SK-N-SH (cell line): ENCODE measurements at regions not wholly inside any gene's neighbourhood (a gene's known extent, or its start where the extent isn't known, plus 50 kb on each side); places are given as distances from the start of the nearest gene placed in this dataset.

Experiments
- CTCF ChIA-PET: fragments of 300-600, 350-600 bp; formaldehyde crosslinking; extraction: SDS; loops from one replicate; lab custom pipeline; 2021; lab: Yijun Ruan, JAX
- POLR2A ChIA-PET: fragments of 350-600 bp; sonication (Branson Sonifier 250); formaldehyde crosslinking; extraction: SDS; loops from one replicate; lab custom pipeline; 2020; ENCODE audit warnings: antibody characterized with exemption, inconsistent platforms; lab: Yijun Ruan, JAX
- DNase-seq: peaks from one replicate; pipeline ENCODE4 v3.0.0; 2012
- H2AFZ ChIP-seq: fragments of 200-600 bp; sonication (generic); 2 replicates; pipeline ENCODE4 v1.8.1; 2016; ENCODE audit warnings: antibody characterized with exemption, mild to moderate bottlenecking, low read depth
- H3F3A ChIP-seq: fragments of 200-600 bp; sonication (generic); replicated peaks from 2 replicates; pipeline ENCODE3; 2016; ENCODE audit warnings: antibody characterized with exemption, mild to moderate bottlenecking; ENCODE audit not compliant: insufficient read depth
- H3K27ac ChIP-seq, 2 experiments: fragments of 200-500 bp in 1 of 2; fragments of 200-600 bp in 1 of 2; sonication (Bioruptor generic) in 1 of 2; sonication (generic), shearing (Covaris generic) in 1 of 2; 2 replicates each; pipeline versions ENCODE4 v1.5.1 to v1.6.1; 2014 to 2016; ENCODE audit warnings: low read depth in 2 of 2, inconsistent platforms in 1 of 2, low read length in 1 of 2, mild to moderate bottlenecking in 1 of 2, mixed read lengths in 1 of 2
- H3K27me3 ChIP-seq: fragments of 200-600 bp; sonication (generic), shearing (Covaris generic); 2 replicates; pipeline ENCODE4 v1.6.1; 2016; ENCODE audit warnings: mixed run types; ENCODE audit not compliant: insufficient read depth
- H3K36me3 ChIP-seq, 2 experiments: fragments of 200-500 bp in 1 of 2; fragments of 200-600 bp in 1 of 2; sonication (Bioruptor generic) in 1 of 2; sonication (generic) in 1 of 2; replicated peaks in 1 of 2; 2 replicates each; pipeline versions ENCODE3 to v1.5.1; 2014 to 2016; ENCODE audit warnings: low read length in 1 of 2, mild to moderate bottlenecking in 1 of 2; ENCODE audit not compliant: insufficient read depth in 2 of 2, control insufficient read depth in 1 of 2
- H3K4me1 ChIP-seq, 2 experiments: fragments of 200-500 bp in 1 of 2; fragments of 200-600 bp in 1 of 2; sonication (Bioruptor generic) in 1 of 2; sonication (generic), shearing (Covaris generic) in 1 of 2; 2 replicates each; pipeline versions ENCODE4 v1.5.1 to v1.6.1; 2014 to 2016; ENCODE audit warnings: low read depth in 1 of 2, low read length in 1 of 2, mixed run types in 1 of 2; ENCODE audit not compliant: insufficient read depth in 2 of 2, control insufficient read depth in 1 of 2
- H3K4me2 ChIP-seq: fragments of 200-600 bp; sonication (generic), shearing (Covaris generic); 2 replicates; pipeline ENCODE4 v1.6.1; 2017; ENCODE audit warnings: mixed run types
- H3K4me3 ChIP-seq, 2 experiments: fragments of 200-500 bp in 1 of 2; fragments of 200-600 bp in 1 of 2; sonication (Bioruptor generic) in 1 of 2; sonication (generic), shearing (Covaris generic) in 1 of 2; 2 replicates each; pipeline versions ENCODE4 v1.5.1 to v1.8.1; 2014 to 2016; ENCODE audit warnings: low read depth in 2 of 2, inconsistent platforms in 1 of 2, low read length in 1 of 2, mild to moderate bottlenecking in 1 of 2, mixed read lengths in 1 of 2, moderate library complexity in 1 of 2
- H3K79me2 ChIP-seq: fragments of 200-600 bp; sonication (generic); 2 replicates; pipeline ENCODE4 v1.8.1; 2017; ENCODE audit warnings: mild to moderate bottlenecking; ENCODE audit not compliant: insufficient read depth
- H3K9ac ChIP-seq: fragments of 200-600 bp; sonication (generic); 2 replicates; pipeline ENCODE4 v1.6.1; 2017; ENCODE audit warnings: mixed run types
- H3K9me2 ChIP-seq: fragments of 200-600 bp; sonication (generic); 2 replicates; pipeline ENCODE4 v1.6.1; 2017; ENCODE audit warnings: mixed run types
- H3K9me3 ChIP-seq: fragments of 200-600 bp; sonication (generic); 2 replicates; pipeline ENCODE4 v1.6.1; 2017; ENCODE audit warnings: mixed run types, mild to moderate bottlenecking, moderate library complexity
- H4K20me1 ChIP-seq: fragments of 200-600 bp; sonication (generic); 2 replicates; pipeline ENCODE4 v1.6.1; 2017; ENCODE audit warnings: mild to moderate bottlenecking, mixed run types; ENCODE audit not compliant: insufficient read depth
- ELF1 ChIP-seq: IDR thresholded peaks from 2 replicates; pipeline ENCODE4 v1.4.0; 2012
- FOSL2 ChIP-seq: IDR thresholded peaks from 2 replicates; pipeline ENCODE4 v1.4.0; 2012; ENCODE audit warnings: low read depth, mild to moderate bottlenecking, moderate library complexity, borderline replicate concordance
- FOXM1 ChIP-seq: IDR thresholded peaks from 2 replicates; pipeline ENCODE4 v1.4.0; 2012; ENCODE audit warnings: low read depth, mild to moderate bottlenecking
- GABPA ChIP-seq: IDR thresholded peaks from 2 replicates; pipeline ENCODE4 v1.4.0; 2012; ENCODE audit warnings: low read depth, mild to moderate bottlenecking
- GATA2 ChIP-seq: sonication (generic); formaldehyde crosslinking; IDR thresholded peaks from 2 replicates; pipeline ENCODE4 v1.5.0; 2020; ENCODE audit warnings: mild to moderate bottlenecking, missing genetic modification reagents
- JUND ChIP-seq: IDR thresholded peaks from 2 replicates; pipeline ENCODE4 v1.4.0; 2012
- MXI1 ChIP-seq: IDR thresholded peaks from 2 replicates; pipeline ENCODE4 v1.6.1; 2012; ENCODE audit warnings: mild to moderate bottlenecking, low read depth, low read length, improper control_type of control experiment
- NFIC ChIP-seq: IDR thresholded peaks from 2 replicates; pipeline ENCODE4 v1.4.0; 2012; ENCODE audit warnings: borderline replicate concordance
- NRF1 ChIP-seq: IDR thresholded peaks from 2 replicates; pipeline ENCODE4 v1.6.1; 2012; ENCODE audit warnings: low read depth, mild to moderate bottlenecking, low read length
- POLR2AphosphoS5 ChIP-seq: IDR thresholded peaks from 2 replicates; pipeline ENCODE4 v1.6.1; 2012; ENCODE audit warnings: low read depth, low read length
- RAD21 ChIP-seq: IDR thresholded peaks from 2 replicates; pipeline ENCODE4 v1.6.1; 2012; ENCODE audit warnings: mild to moderate bottlenecking, low read length
- RCOR1 ChIP-seq: fragments of 150-350 bp; IDR thresholded peaks from 2 replicates; pipeline ENCODE4 v1.6.1; 2017; ENCODE audit warnings: antibody characterized with exemption, low read length
- TAF1 ChIP-seq: IDR thresholded peaks from 2 replicates; pipeline ENCODE4 v1.6.1; 2012; ENCODE audit warnings: low read depth, mild to moderate bottlenecking, low read length, moderate library complexity, borderline replicate concordance
- TCF12 ChIP-seq: IDR thresholded peaks from 2 replicates; pipeline ENCODE4 v1.4.0; 2012
- TEAD4 ChIP-seq: IDR thresholded peaks from 2 replicates; pipeline ENCODE4 v1.4.0; 2012; ENCODE audit warnings: mild to moderate bottlenecking, borderline replicate concordance; ENCODE audit not compliant: insufficient read depth
- YY1 ChIP-seq: IDR thresholded peaks from 2 replicates; pipeline ENCODE4 v1.4.0; 2012; ENCODE audit warnings: low read depth, mild to moderate bottlenecking
- WGBS: methylation state at CpG from one replicate; pipeline ENCODE4 v1.1.6; 2017; ENCODE audit warnings: low lambda C conversion rate; 5-methylcytosine and 5-hydroxymethylcytosine counted together
- TF ChIP-seq, protein P1 (sequence below): fragments of 150-350 bp; IDR thresholded peaks from 2 replicates; pipeline ENCODE4 v1.6.1; 2016; ENCODE audit warnings: mild to moderate bottlenecking, low read depth, low read length
- TF ChIP-seq, protein P2 (sequence below): fragments of 150-350 bp; IDR thresholded peaks from 2 replicates; pipeline ENCODE4 v1.6.1; 2017; ENCODE audit warnings: antibody characterized with exemption, low read length, low read depth, borderline replicate concordance
- TF ChIP-seq, protein P3 (sequence below): IDR thresholded peaks from 2 replicates; pipeline ENCODE4; 2012

DNA sequence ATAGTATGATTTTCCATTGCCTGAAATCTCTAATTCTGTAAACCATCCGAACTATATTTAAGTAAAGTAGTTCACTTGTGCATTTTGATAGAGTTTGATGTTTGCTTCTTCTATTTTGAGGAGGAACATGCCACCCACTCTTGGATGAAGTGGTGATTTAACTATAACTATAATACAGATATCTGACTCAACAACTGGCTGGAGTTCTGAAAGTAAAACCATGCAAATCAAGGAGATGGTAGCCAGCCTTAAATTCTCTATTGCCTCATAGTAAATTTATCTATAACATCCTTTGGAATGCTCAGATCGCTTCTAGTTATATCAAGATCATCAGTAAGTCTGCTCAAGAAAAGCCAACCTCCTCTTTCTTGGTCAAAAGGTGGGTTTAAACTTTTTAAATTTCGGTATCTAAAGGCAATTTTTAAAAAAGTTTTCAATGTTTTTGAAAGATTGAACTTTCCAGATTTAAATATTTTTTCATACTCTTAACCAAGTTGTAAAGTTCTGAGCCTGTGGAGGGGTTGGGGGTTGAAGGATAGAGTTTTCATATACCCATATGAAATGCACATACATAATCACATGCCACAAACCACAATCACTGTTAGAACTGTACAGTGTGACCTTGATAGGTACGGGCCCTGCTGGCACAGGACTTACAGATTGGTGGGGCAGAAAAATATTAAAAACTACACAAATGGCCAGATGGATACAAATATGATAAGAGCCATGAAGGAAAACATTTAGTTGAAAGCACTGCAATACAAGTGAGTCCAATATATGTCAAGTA, 90.5 kb upstream of the RFC3 start:
- WGBS, result 81% methylated on average over 4 of the region's 4 CpGs
- H3K9ac ChIP-seq, result no peak overlapping the region
- H2AFZ ChIP-seq, result no peak overlapping the region
- no peaks in the 10 kb centered on the region for H3K9me2 ChIP-seq
- no peaks in the 10 kb centered on the region for H3K27me3 ChIP-seq
- ChIA-PET POLR2A (no interaction called here), CTCF (no interaction called here)
- no peak overlapping the region for H3K4me3 ChIP-seq
- H3F3A ChIP-seq, result peaks cover 7% of the 10 kb centered on the region
- H3K4me1 ChIP-seq, result peaks cover 8 to 12% of the 10 kb centered on the region in 2 experiments; a peak in 3 of 4 replicates
- H3K36me3 ChIP-seq, result no peaks in the 10 kb centered on the region
- no peaks in the 10 kb centered on the region for H3K79me2 ChIP-seq
- H3K9me3 ChIP-seq, result no peaks in the 10 kb centered on the region
- DNase-seq, result no peak
- H3K27ac ChIP-seq, result no peak overlapping the region
- H4K20me1 ChIP-seq, result no peaks in the 10 kb centered on the region
- TF ChIP-seq, protein P1, sequence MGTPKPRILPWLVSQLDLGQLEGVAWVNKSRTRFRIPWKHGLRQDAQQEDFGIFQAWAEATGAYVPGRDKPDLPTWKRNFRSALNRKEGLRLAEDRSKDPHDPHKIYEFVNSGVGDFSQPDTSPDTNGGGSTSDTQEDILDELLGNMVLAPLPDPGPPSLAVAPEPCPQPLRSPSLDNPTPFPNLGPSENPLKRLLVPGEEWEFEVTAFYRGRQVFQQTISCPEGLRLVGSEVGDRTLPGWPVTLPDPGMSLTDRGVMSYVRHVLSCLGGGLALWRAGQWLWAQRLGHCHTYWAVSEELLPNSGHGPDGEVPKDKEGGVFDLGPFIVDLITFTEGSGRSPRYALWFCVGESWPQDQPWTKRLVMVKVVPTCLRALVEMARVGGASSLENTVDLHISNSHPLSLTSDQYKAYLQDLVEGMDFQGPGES, result no peak
- no peak for TF ChIP-seq NFIC
- no peak for TF ChIP-seq YY1
- TF ChIP-seq JUND, result no peak
- TF ChIP-seq RCOR1, result no peak
- TF ChIP-seq, protein P2, sequence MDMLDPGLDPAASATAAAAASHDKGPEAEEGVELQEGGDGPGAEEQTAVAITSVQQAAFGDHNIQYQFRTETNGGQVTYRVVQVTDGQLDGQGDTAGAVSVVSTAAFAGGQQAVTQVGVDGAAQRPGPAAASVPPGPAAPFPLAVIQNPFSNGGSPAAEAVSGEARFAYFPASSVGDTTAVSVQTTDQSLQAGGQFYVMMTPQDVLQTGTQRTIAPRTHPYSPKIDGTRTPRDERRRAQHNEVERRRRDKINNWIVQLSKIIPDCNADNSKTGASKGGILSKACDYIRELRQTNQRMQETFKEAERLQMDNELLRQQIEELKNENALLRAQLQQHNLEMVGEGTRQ, result no peak
- H3K4me2 ChIP-seq, result no peak overlapping the region

DNA sequence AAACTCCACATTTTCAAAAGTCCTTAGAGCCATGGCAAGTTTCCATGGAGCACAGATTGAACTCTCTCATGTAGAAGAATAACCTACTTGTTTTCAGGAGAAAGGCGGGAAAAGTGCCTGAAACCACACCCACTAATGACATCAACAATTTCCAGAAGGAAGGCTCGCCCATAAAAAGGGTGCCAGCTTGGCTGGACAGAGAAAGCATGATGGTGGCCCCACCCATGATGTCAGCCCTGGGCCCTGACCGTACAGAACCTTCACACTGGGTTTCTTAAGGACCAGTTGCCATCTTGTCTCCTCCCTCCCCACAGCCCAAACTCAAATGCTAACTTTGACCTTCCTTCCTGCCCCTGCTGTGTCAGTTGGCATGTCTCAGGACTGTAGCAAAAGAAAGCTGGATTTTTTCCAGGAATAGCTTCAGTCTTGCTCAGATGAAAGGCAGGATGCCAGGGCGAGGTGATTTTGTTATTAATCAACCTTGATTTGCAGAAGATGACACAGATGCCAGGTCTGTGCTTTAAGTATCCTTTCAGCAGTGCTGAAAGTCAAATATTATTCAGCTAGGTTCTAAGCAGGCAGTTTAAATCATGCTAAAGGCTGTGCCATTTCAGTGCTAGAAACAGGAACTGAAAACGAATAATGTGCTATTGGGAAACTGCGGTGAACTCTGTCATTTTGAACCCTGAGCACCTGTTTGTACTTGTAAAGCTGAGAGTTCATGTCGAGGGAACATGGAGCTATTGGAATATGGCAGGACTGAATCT, 89.5 kb upstream of the RFC3 start:
- Histone ChIP-seq H3K27me3 (no peaks in the 10 kb centered on the region), H3K4me2 (no peak overlapping the region), H3K9me3 (no peaks in the 10 kb centered on the region), H2AFZ (peak overlapping the region; percentile 47), H3F3A (no peaks in the 10 kb centered on the region), H3K4me3 (no peak overlapping the region), H3K9me2 (no peaks in the 10 kb centered on the region), H3K27ac (no peak overlapping the region), H3K9ac (no peak overlapping the region), H3K4me1 (peaks cover 3 to 5% of the 10 kb centered on the region in 2 experiments; a peak in 3 of 4 replicates), H3K36me3 (no peaks in the 10 kb centered on the region), H3K79me2 (no peaks in the 10 kb centered on the region), H4K20me1 (no peaks in the 10 kb centered on the region)
- no peak for DNase-seq
- no peak for TF ChIP-seq TAF1
- TF ChIP-seq RAD21, result no peak
- TF ChIP-seq, protein P3, sequence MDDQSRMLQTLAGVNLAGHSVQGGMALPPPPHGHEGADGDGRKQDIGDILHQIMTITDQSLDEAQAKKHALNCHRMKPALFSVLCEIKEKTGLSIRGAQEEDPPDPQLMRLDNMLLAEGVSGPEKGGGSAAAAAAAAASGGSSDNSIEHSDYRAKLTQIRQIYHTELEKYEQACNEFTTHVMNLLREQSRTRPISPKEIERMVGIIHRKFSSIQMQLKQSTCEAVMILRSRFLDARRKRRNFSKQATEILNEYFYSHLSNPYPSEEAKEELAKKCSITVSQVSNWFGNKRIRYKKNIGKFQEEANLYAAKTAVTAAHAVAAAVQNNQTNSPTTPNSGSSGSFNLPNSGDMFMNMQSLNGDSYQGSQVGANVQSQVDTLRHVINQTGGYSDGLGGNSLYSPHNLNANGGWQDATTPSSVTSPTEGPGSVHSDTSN, result peak; percentile 85
- TF ChIP-seq GATA2 (CRISPR knock-in tag), result no peak
- no peak for TF ChIP-seq POLR2AphosphoS5
- no peak for TF ChIP-seq NRF1
- TF ChIP-seq GABPA, result no peak
- TF ChIP-seq TEAD4, result no peak
- no peak for TF ChIP-seq ELF1
- 0 out of 2 replicates have a peak, but pooled peaks have one; percentile 22 for TF ChIP-seq JUND
- TF ChIP-seq, protein P2, result no peak
- peak; percentile 42; the same call in 1 of the 2 replicates for TF ChIP-seq NFIC
- TF ChIP-seq FOSL2, result 0 out of 2 replicates have a peak, but pooled peaks have one; percentile 7
- TF ChIP-seq RCOR1, result no peak
- TF ChIP-seq TCF12, result peak; percentile 36; the same call in 1 of the 2 replicates
- no peak for TF ChIP-seq MXI1
- no peak for TF ChIP-seq FOXM1
- POLR2A ChIA-PET, result no interaction called here
- CTCF ChIA-PET, result no interaction called here
- 77% methylated on average over 6 of the region's 7 CpGs for WGBS
